HepG2 (cell line): ENCODE measurements at regions not wholly inside any gene's neighbourhood (a gene's known extent, or its start where the extent isn't known, plus 50 kb on each side); places are given as distances from the start of the nearest gene placed in this dataset.

Source experiments
- PHF21A ChIP-seq: sonication (generic); formaldehyde crosslinking; IDR thresholded peaks from 2 replicates; pipeline ENCODE4 v1.5.0; 2020; ENCODE audit warnings: mild to moderate bottlenecking, missing genetic modification reagents
- TCF7L2 ChIP-seq: IDR thresholded peaks from 2 replicates; pipeline ENCODE4 v1.6.1; 2011; ENCODE audit warnings: mild to moderate bottlenecking, low read depth, low read length, moderate library complexity
- ZFP36L1 ChIP-seq: sonication (generic); formaldehyde crosslinking; IDR thresholded peaks from 2 replicates; pipeline ENCODE4 v1.8.0; 2022; ENCODE audit warnings: mild to moderate bottlenecking, missing genetic modification reagents, moderate library complexity
- TF ChIP-seq, protein P1 (sequence below): sonication (generic); formaldehyde crosslinking; IDR thresholded peaks from 2 replicates; pipeline ENCODE4 v1.5.0; 2020; ENCODE audit warnings: mild to moderate bottlenecking, missing genetic modification reagents, moderate library complexity

DNA sequence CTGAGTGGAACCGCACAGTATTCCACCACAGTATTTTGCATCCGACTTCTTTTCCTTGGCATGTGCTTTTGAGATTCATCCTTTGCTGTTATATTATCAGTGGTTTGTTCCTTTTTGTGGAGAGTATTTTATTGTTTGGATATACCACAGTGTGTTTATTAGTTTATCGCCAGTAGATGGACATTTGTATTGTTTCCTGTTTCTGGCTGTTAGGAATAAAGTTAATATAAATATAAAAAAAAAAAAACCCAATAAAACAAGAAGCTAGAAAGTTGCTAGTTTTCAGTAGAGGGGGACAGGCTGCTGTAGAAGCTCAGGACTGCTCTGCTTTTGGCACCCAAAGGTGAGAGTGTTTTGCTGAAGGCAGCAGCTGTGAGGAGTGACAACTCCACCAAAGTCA, 62.0 kb upstream of the EEA1 start:
- TF ChIP-seq, protein P1, sequence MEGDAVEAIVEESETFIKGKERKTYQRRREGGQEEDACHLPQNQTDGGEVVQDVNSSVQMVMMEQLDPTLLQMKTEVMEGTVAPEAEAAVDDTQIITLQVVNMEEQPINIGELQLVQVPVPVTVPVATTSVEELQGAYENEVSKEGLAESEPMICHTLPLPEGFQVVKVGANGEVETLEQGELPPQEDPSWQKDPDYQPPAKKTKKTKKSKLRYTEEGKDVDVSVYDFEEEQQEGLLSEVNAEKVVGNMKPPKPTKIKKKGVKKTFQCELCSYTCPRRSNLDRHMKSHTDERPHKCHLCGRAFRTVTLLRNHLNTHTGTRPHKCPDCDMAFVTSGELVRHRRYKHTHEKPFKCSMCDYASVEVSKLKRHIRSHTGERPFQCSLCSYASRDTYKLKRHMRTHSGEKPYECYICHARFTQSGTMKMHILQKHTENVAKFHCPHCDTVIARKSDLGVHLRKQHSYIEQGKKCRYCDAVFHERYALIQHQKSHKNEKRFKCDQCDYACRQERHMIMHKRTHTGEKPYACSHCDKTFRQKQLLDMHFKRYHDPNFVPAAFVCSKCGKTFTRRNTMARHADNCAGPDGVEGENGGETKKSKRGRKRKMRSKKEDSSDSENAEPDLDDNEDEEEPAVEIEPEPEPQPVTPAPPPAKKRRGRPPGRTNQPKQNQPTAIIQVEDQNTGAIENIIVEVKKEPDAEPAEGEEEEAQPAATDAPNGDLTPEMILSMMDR (CRISPR knock-in tag): no peak
- TF ChIP-seq PHF21A (CRISPR knock-in tag) (no peak), TCF7L2 (no peak), ZFP36L1 (CRISPR knock-in tag) (no peak)
